Upper lobe of left lung (tissue), 6 donors: ENCODE measurements at regions not wholly inside any gene's neighbourhood (a gene's known extent, or its start where the extent isn't known, plus 50 kb on each side); places are given as distances from the start of the nearest gene placed in this dataset.

ENCODE experiments used
- ATAC-seq, 2 donors: fragments of 200-7000 bp; cut with Tn5 transposase; one replicate each; pipeline ENCODE4 v1.9.1; 2022; ENCODE audit warnings: mild to moderate bottlenecking in 2 of 2, moderate library complexity in 2 of 2; ENCODE audit not compliant: low FRiP score in 2 of 2
- DNase-seq, 2 donors: peaks; one replicate each; pipeline ENCODE4 v3.0.0-alpha.2; 2019 to 2020
- H3K27ac ChIP-seq, 4 donors: fragments of 200-600 bp; sonication (generic); one replicate each; pipeline ENCODE4 v1.5.1; 2016 to 2019
- H3K27me3 ChIP-seq, 4 donors: fragments of 200-600 bp; sonication (generic); one replicate each; pipeline ENCODE4 v1.5.1; 2017 to 2019
- H3K36me3 ChIP-seq, 4 donors: fragments of 200-600 bp; sonication (generic); one replicate each; pipeline ENCODE4 v1.5.1; 2016 to 2019
- H3K4me1 ChIP-seq, 4 donors: fragments of 200-600 bp; sonication (generic); one replicate each; pipeline ENCODE4 v1.5.1; 2018 to 2019
- H3K4me3 ChIP-seq, 4 donors: fragments of 200-600 bp; sonication (generic); one replicate each; pipeline ENCODE4 v1.5.1; 2017 to 2019; ENCODE audit warnings: mild to moderate bottlenecking in 2 of 4, moderate library complexity in 1 of 4
- H3K9me3 ChIP-seq, 4 donors: fragments of 200-600 bp; sonication (generic); one replicate each; pipeline ENCODE4 v1.5.1; 2018 to 2019
- EP300 ChIP-seq, 4 donors: sonication (generic); formaldehyde crosslinking; IDR thresholded peaks; one replicate each; pipeline ENCODE4 v1.5.1; 2017; ENCODE audit warnings: antibody characterized with exemption in 4 of 4, control low read depth in 2 of 4
- POLR2A ChIP-seq, 4 donors: fragments of 450-650 bp; IDR thresholded peaks; one replicate each; pipeline ENCODE4 v1.5.1; 2016 to 2017; ENCODE audit warnings: antibody characterized with exemption in 4 of 4, mild to moderate bottlenecking in 2 of 4
- POLR2AphosphoS5 ChIP-seq, 2 donors: sonication (generic); formaldehyde crosslinking; IDR thresholded peaks; one replicate each; pipeline ENCODE4 v1.5.1; 2017; ENCODE audit warnings: antibody characterized with exemption in 2 of 2
- WGBS, 2 donors: methylation state at CpG; one replicate each; pipeline ENCODE4 v1.1.5; 2017 to 2018; 5-methylcytosine and 5-hydroxymethylcytosine counted together
- TF ChIP-seq, protein P1 (sequence below), 6 experiments: fragments of 450-650 bp in 4 of 6; fragments of 200-600 bp in 2 of 6; sonication (generic) in 2 of 6; IDR thresholded peaks; one replicate each; pipeline ENCODE4 v1.5.1; 2016 to 2019; ENCODE audit warnings: antibody characterized with exemption in 6 of 6
- donor health status: DM: no; HTN: no; CAD: no; lungs with moderate emphysema.
- donor health status: DM: no; HTN: yes; CAD: no; lungs with severe emphysema.

DNA sequence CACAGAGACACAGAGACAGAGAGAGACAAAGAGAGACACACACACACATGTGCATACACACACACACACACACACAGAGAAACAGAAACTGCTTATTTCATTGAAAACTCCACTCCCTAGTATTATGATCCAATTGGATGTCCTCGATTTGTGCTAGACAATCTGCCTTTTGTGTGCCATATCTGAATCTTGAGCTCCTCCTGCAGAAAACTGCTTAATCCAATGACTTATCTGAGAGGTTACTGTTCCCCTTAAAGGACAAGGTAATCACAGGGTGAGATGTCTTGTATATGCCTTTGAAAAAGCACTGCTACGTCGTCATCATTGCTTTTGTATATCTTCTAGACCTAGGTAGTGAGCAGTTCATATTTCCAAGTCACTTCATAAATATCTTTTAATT is 371.5 kb downstream of the LRIG3 start:
- DNase-seq, result no peak
- Histone ChIP-seq H3K4me3 (no peak overlapping the region), H3K4me1 (no peaks in the 10 kb centered on the region), H3K36me3 (no peaks in the 10 kb centered on the region), H3K27ac (no peak overlapping the region), H3K9me3 (no peaks in the 10 kb centered on the region), H3K27me3 (no peaks in the 10 kb centered on the region)
- WGBS, 2 donors, result 88 to 89% methylated on average over 3 of the region's 3 CpGs
- TF ChIP-seq POLR2A (IDR thresholded peaks at IDR 0.05) (no peak), EP300 (IDR thresholded peaks at IDR 0.05) (no peak), POLR2AphosphoS5 (IDR thresholded peaks at IDR 0.05) (no peak)
- TF ChIP-seq, protein P1, sequence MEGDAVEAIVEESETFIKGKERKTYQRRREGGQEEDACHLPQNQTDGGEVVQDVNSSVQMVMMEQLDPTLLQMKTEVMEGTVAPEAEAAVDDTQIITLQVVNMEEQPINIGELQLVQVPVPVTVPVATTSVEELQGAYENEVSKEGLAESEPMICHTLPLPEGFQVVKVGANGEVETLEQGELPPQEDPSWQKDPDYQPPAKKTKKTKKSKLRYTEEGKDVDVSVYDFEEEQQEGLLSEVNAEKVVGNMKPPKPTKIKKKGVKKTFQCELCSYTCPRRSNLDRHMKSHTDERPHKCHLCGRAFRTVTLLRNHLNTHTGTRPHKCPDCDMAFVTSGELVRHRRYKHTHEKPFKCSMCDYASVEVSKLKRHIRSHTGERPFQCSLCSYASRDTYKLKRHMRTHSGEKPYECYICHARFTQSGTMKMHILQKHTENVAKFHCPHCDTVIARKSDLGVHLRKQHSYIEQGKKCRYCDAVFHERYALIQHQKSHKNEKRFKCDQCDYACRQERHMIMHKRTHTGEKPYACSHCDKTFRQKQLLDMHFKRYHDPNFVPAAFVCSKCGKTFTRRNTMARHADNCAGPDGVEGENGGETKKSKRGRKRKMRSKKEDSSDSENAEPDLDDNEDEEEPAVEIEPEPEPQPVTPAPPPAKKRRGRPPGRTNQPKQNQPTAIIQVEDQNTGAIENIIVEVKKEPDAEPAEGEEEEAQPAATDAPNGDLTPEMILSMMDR (IDR thresholded peaks at IDR 0.05), result no peak
- no peak for ATAC-seq

DNA sequence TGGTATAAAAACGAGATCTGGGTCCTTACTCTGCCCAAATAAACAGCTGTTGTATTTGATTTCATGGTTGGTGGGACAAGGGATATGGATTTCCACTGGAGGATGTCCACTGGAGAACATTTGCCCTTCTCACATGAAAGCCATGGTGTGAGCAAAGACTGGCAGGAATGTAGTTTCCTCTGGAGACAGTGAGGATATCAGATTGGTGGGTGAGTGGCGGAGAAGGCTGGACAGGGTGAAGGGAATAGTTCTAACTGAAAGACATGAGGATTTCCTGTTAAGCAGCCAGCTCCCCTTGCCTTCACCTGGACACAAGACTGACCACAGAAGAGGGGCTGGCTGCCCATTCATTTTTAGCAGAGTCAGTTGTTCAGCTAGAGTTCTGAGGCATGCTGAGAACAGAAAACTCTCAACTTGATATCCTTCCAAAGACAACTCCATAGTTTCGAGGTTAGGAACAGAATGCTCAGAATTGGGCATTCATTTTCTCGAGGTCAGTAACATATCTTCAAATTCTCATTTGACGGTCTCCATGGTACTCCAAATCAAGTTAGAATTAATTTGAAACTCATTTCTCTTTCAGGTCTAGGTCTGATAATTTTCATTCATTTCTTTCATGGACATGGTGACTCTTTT is 365.7 kb downstream of the LRIG3 start:
- whole genome bisulfite sequencing, 2 donors, result 77 to 79% methylated on average over 5 of the region's 5 CpGs
- no peak overlapping the region for H3K27ac ChIP-seq
- no peak overlapping the region for H3K4me3 ChIP-seq
- ATAC-seq (no peak), DNase-seq (no peak)
- no peaks in the 10 kb centered on the region for H3K36me3 ChIP-seq
- H3K9me3 ChIP-seq, result no peaks in the 10 kb centered on the region
- H3K27me3 ChIP-seq, result no peaks in the 10 kb centered on the region
- TF ChIP-seq POLR2AphosphoS5 (IDR thresholded peaks at IDR 0.05) (no peak), POLR2A (IDR thresholded peaks at IDR 0.05) (no peak), EP300 (IDR thresholded peaks at IDR 0.05) (no peak)
- TF ChIP-seq, protein P1 (IDR thresholded peaks at IDR 0.05), result no peak
- H3K4me1 ChIP-seq, result no peaks in the 10 kb centered on the region

DNA sequence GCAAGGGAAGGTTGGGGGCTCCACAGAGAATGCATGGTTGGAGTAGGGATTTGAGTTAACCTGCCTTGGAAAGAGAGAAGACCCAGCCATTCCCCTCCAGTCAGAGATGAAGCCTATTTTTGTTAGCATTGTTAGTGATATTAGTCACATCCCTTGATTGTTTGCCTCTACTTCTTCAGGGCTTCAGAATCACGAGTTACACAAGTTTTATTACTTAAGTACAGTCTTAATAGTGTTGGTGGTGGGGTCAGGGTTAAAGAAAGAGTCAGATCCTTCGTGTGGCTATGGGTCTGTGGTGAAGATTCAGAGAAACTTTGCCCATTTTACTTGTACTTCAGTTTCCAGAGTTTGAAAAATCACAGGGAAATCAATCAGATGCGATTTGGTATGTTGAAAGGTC is 363.1 kb downstream of the LRIG3 start:
- TF ChIP-seq EP300 (IDR thresholded peaks at IDR 0.05), result no peak
- TF ChIP-seq POLR2AphosphoS5 (IDR thresholded peaks at IDR 0.05), result no peak
- no peak for TF ChIP-seq POLR2A (IDR thresholded peaks at IDR 0.05)
- TF ChIP-seq, protein P1 (IDR thresholded peaks at IDR 0.05), result no peak
- DNase-seq (no peak), ATAC-seq (no peak)
- Histone ChIP-seq H3K4me1 (no peaks in the 10 kb centered on the region), H3K9me3 (no peaks in the 10 kb centered on the region), H3K36me3 (no peaks in the 10 kb centered on the region), H3K27ac (no peak overlapping the region), H3K27me3 (no peaks in the 10 kb centered on the region), H3K4me3 (no peak overlapping the region)
- WGBS, 2 donors, result 49 to 54% methylated on average over 3 of the region's 3 CpGs

DNA sequence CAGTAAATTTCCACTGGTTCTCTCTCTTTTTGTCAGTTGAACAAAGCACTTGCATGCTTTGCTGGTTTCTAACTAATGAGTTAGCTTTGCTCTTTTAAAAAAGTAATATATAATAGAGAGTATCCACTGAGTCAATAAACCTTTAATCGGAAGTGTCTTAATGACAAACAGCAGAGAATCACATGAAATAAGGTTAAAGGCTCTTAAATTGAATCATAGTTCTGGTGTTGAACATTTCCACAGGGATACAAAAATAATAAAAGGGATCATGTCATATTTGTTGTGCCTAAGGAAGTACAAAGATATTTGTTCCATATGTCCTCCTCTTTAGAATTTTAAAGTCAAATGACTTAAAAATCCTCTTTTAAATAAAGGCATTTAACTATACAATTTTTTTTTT is 362.6 kb downstream of the LRIG3 start:
- Histone ChIP-seq H3K4me1 (no peaks in the 10 kb centered on the region), H3K27me3 (no peaks in the 10 kb centered on the region), H3K4me3 (no peak overlapping the region), H3K36me3 (no peaks in the 10 kb centered on the region), H3K27ac (no peak overlapping the region), H3K9me3 (no peaks in the 10 kb centered on the region)
- ATAC-seq, result no peak
- no peak for DNase-seq
- 90 to 97% methylated on average over 1 of the region's 1 CpG for WGBS, 2 donors
- no peak for TF ChIP-seq EP300 (IDR thresholded peaks at IDR 0.05)
- TF ChIP-seq, protein P1 (IDR thresholded peaks at IDR 0.05), result no peak
- no peak for TF ChIP-seq POLR2A (IDR thresholded peaks at IDR 0.05)
- no peak for TF ChIP-seq POLR2AphosphoS5 (IDR thresholded peaks at IDR 0.05)

DNA sequence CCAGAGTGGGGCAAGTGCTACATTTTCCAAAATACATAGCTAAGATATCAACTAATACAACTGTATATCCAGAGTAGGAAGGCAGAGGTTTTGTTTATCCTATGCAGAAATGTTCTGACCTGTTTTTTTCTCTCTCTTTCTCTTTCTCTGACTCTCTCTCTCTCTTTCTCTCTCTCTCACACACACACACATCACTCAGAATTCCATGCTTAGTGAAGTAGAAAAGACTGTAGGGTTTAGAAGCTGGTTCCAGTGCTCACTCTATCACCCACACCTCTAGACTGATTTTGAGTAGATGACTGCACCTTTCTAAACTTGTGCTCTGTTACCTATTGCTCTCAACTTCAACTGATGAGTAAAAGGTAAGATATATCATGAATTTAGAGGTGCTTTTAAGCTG is 356.7 kb downstream of the LRIG3 start:
- Histone ChIP-seq H3K27ac (no peak overlapping the region), H3K9me3 (no peaks in the 10 kb centered on the region), H3K4me1 (no peaks in the 10 kb centered on the region), H3K27me3 (no peaks in the 10 kb centered on the region), H3K36me3 (no peaks in the 10 kb centered on the region), H3K4me3 (no peak overlapping the region)
- no peak for TF ChIP-seq POLR2A (IDR thresholded peaks at IDR 0.05)
- TF ChIP-seq, protein P1 (IDR thresholded peaks at IDR 0.05), result no peak
- no peak for TF ChIP-seq POLR2AphosphoS5 (IDR thresholded peaks at IDR 0.05)
- TF ChIP-seq EP300 (IDR thresholded peaks at IDR 0.05), result no peak
- ATAC-seq (no peak), DNase-seq (no peak)
